Activated T-cell treated with anti-CD3 and anti-CD28 coated beads for 1 hour (primary cell): ENCODE measurements at regions not wholly inside any gene's neighbourhood (a gene's known extent, or its start where the extent isn't known, plus 50 kb on each side); places are given as distances from the start of the nearest gene placed in this dataset.
A peak's percentile ranks its signal among the peaks of the same experiment; 100 is the strongest.

Experiments used
- DNase-seq: peaks from one replicate; pipeline ENCODE4 v3.0.0-alpha.2; 2020; ENCODE audit warnings: low read depth

DNA sequence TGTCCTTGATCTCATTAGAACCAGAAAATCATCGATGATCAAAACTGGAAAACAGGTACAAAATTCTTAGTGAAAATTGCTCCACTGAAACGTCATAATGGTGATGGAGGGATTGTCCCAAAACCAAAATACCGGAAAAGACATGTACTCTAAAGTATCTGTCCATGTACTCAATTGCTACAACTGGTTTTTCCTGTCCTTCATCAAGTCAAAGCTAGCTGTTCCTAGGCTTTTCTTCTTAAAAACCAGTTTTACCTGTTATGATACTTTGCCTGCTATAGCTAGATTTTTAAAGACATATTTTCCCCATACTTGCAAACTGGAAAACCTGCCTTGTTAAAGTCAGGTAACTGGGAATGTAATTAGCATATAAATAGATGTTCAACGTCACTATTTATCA is 50.5 kb upstream of the LRRC1 start:
- DNase-seq, result no peak

DNA sequence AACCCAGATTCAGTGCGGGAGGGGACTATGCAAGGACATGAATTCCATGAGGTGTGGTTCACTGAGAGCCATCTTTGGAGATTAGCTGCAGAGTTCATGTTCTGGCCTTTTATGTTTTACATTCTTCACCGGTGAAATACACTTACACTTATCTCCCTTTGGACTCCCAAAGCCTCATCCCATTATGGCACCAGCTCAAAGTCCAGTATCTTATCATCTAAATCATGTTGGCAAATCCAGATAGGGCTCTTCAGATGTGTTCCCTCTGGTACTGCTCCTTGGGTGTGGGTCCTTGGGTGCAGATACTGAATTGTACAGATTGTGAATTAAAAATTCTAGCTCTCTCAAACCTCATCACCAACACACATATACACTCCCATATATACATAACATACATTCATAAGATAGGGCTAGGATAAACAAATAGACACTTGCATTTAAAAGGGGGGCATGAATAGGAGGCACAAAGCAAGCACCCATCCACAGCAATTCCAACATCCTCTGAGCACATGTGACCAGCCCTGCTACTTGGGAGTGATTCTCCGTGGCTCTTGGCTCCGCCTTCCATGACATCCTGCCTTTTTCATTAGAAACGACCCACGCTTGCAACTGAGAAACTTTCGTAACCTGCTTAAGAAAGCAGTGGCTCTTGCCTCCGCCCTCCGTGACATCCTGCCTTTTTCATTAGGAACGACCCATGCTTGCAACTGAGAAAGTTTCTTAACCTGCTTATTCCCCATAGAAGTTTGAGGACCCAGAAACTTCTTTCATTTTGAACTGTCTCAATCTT is 53.6 kb upstream of the LRRC1 start:
- no peak for DNase-seq

DNA sequence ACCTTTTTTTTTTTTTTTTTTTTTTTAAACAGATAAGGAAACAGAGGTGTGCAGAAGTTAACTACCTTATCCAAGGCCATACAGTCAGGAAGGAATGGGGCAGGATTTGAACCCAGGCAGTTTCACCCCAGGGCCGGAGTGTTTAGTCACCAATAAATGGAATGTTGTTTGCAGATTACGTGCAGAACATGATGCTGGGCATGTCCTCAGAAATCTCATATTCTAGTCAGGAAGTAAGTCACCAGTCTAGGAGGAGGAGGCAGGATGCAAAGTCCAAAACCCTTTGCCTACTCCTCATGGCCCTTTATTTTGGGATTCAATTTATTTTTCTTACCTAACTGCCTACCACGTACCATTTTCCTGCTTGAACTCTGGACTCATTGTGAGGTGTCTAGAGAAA is 57.1 kb upstream of the LRRC1 start:
- no peak for DNase-seq

- no peak for DNase-seq
Observed at GRCh38 chr6:53735896-53736295, 58.9 kb upstream of the LRRC1 start.

- DNase-seq, result no peak
Observed at GRCh38 chr6:53734473-53735299, 60.1 kb upstream of the LRRC1 start.

- no peak for DNase-seq
Observed at GRCh38 chr6:53731866-53732636, 62.8 kb upstream of the LRRC1 start.

- DNase-seq, result no peak
Observed at GRCh38 chr6:53730767-53731166, 64.0 kb upstream of the LRRC1 start.

GRCh38 chr6:53728570-53729194 is 63.1 kb upstream of the KLHL31 start:
- DNase-seq, result peak; percentile 17

DNA sequence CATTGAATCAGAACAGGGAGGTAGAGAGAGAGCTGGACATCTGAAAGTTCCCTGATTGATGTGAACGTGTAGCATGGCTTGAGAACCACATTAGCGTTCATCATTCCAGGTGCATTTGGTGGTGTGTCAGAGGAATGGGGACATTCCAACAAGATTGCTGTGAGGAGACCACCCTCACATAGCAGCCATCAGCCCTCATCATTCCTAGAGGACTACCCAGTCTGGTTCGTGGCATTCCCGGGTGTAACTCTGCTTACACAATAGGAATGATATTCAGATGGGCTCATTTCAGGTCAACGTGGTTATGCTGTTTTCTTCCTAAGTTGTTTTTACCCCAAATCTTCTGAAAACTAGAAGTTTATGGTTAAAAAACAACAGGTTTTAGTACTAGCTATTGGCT is 62.2 kb upstream of the KLHL31 start:
- no peak for DNase-seq

DNA sequence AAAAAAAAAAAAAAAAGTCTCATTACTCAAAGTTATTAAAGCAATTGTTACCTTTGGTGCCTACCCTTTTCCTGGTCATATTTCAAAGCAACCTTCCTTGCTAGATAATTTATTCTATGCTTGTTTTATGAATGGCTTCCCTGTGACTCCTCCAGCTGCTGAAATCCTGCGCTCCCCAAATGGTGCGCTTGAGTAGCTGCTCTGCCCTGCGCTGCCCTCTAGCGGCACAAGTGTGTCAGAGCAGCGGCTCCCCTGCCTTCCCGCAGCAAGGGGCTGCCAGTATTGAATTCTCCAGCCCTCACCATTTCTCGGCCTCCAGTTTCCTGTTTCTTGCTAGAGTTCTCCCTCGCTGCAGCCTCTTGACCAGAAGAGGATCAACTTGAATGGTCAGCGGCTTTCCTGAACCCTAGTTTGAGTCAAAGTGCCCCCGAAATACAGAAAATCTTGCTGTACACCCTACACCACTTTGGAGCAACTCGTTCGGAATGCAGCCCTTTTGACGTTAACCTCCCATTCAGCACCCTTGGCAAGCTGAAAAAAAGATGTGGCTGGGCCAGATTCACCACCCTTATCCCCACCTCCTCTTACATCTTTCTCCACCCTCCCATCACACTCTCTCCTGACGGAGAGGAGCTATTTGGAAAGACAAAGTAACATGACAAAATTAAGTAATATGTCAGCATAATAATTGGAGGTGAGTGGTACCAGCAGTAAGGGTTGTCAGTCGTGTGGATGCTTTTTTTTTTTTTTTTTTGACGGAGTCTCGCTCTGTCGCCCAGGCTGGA is 60.4 kb upstream of the KLHL31 start:
- DNase-seq, result peak; percentile 77

- no peak for DNase-seq
Observed at GRCh38 chr6:53724501-53724900, 58.9 kb upstream of the KLHL31 start.

- DNase-seq, result no peak
Observed at GRCh38 chr6:53723331-53723730, 57.8 kb upstream of the KLHL31 start.

DNA sequence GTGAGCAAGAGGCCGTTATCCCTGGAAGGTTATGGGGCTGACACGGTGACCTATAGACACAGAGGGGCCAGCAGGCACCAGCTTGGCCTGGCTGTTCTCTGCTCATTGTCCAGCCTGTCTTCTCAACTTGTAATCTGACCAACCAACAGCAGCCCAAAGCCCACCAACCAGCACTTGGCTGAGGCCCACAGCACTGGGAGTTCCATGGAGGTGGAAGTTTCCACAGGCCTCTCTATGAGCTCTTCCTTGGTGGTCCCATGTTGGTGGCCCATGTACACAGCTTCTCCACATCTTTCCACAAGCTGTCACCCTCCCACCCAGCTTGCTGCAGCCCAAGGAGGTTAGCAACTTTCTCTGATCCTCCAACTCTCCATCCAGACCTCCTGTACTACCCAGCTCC is 56.2 kb upstream of the KLHL31 start:
- no peak for DNase-seq

- DNase-seq, result no peak
Observed at GRCh38 chr6:53718597-53719460, 53.3 kb upstream of the KLHL31 start.

- no peak for DNase-seq
Observed at GRCh38 chr6:53717566-53717965, 52.0 kb upstream of the KLHL31 start.

GRCh38 chr6:53715434-53715833 is 49.9 kb upstream of the KLHL31 start:
- no peak for DNase-seq
